GM12878 (cell line): ENCODE measurements at regions not wholly inside any gene's neighbourhood (a gene's known extent, or its start where the extent isn't known, plus 50 kb on each side); places are given as distances from the start of the nearest gene placed in this dataset.

Experiments
- CEBPB ChIP-seq, 2 experiments: fragments of 150-350 bp in 1 of 2; IDR thresholded peaks; 2 replicates each; pipeline ENCODE4 v1.6.1; 2012 to 2014; ENCODE audit warnings: low read depth in 2 of 2, low read length in 2 of 2, borderline replicate concordance in 1 of 2, inconsistent platforms in 1 of 2
- CTCF ChIP-seq, 3 experiments: IDR thresholded peaks in 2 of 3; conservative IDR thresholded peaks in 1 of 3; 2 replicates each; pipeline ENCODE4 v1.5.1; 2011; ENCODE audit warnings: low read depth in 3 of 3, low read length in 3 of 3, mild to moderate bottlenecking in 3 of 3, control low read depth in 2 of 3, moderate library complexity in 2 of 3, inconsistent platforms in 1 of 3, mixed read lengths in 1 of 3; ENCODE audit not compliant: control insufficient read depth in 2 of 3, insufficient read depth in 1 of 3; ENCODE audit errors: extremely low read depth in 1 of 3

- no peak for TF ChIP-seq CTCF (IDR thresholded peaks at IDR 0.05 in 2 of 3, conservative IDR thresholded peaks at IDR 0.05 in 1 of 3; ENCODE audit: control insufficient read depth in 2 of 3, extremely low read depth in 1 of 3, insufficient read depth in 1 of 3, low read depth in 3 of 3, low read length in 3 of 3)
- TF ChIP-seq CEBPB (IDR thresholded peaks at IDR 0.05; ENCODE audit: borderline replicate concordance in 1 of 2, low read depth in 2 of 2, low read length in 2 of 2): no peak
These were observed 1511.1 kb downstream of the EFNA5 start for GRCh38 chr5:106159616-106160015.
